Activated CD4-positive, alpha-beta T cell treated with anti-CD3 and anti-CD28 coated beads, Interleukin-2, amount 50 U/mL, for 48 hours (primary cell): ENCODE measurements at regions not wholly inside any gene's neighbourhood (a gene's known extent, or its start where the extent isn't known, plus 50 kb on each side); places are given as distances from the start of the nearest gene placed in this dataset.

Experiments
- DNase-seq, 2 experiments: peaks; one replicate each; pipeline ENCODE4 v3.0.0-alpha.2; 2020

DNA sequence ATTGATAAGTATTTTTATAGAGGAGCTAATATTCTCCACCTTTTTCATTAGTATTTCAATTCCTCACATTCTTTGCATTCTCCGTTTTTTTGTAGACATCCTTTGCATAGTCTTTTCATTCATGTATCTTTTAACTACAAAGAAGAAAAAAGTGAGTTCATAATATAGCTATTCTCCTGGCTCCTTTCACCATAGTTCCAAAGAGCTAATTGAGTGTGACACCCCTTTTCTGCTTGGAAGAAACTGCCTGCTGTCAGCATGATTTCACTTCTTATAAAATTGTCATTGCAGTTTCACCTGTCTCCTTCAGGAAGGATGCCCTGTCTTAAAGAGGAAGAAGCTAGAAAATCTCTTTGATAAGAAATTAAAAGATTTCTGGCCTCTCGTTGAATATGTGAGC lies 991.1 kb downstream of the KCNT2 start:
- no peak for DNase-seq

DNA sequence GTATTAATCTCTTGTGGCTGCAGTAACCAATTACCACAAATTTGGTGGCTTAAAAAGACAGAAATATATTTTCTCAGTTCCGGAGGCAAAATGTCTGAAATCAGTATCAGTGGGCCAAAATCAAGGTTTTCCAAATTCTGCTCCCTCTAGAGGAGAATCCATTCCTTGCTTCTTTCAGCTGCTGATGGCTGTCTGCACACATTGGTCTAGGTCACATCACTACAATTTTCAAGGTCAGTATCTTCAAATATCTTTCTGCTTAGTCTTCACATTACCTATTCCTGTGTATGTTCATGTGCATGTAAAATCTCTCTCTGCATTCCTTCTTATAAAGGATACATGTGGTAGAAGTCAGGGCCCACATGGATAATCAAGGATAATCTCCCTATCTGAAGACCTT lies 999.4 kb downstream of the KCNT2 start:
- no peak for DNase-seq

DNA sequence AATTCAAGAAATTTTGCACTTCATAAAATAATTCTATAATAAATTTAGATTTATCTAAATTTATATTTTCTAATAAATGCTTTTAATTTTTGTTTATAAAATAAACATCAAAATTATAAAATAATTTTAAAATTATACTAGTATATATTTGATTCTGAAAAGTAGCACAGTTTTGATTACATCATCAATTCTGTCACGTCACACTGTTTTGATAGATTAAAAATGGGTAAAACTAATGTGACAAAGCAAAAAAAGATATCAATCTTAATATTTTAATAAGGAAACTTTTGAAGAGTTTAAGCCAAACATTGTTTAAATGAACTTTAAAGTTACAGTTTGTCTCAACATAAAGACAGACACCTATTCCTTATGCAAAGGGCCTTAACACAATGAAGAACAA lies 1001.8 kb downstream of the KCNT2 start:
- no peak for DNase-seq

DNA sequence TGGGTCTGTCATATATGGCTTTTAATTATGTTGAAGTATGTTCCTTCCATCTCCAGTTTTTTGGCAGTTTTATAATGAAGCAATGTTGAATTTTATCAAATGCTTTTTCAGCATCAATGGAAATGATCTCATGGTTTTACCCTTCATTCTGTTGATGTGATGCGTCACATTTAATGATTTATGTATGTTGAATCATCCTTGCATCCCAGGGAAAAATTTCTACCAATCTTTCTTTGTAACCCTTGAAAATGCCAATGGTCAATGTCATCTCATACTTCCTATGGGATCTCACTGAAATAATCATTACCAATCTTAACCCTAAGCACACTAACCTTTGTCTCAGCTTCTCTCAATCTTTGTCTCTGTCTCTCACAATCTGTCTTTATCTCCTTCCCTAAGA lies 1004.0 kb downstream of the KCNT2 start:
- no peak for DNase-seq

DNA sequence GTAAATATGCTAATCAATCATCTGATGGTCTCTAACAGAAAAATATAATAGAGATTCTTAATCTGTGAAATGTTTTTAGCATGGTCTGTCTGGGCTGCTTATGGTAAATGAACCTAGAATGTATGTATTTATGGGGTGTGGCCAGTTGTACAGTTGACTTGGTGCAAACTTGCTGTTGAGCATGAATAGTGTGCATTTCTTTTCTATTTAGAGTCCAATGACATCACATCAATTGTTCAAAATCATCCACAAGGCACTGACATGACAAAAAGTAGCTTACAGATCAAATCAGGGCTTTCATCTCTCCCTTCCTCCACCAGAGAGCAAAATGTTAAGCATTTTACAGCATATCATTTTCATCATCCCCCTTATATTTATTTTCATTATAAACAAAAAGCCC lies 1010.3 kb downstream of the KCNT2 start:
- DNase-seq = no peak

DNA sequence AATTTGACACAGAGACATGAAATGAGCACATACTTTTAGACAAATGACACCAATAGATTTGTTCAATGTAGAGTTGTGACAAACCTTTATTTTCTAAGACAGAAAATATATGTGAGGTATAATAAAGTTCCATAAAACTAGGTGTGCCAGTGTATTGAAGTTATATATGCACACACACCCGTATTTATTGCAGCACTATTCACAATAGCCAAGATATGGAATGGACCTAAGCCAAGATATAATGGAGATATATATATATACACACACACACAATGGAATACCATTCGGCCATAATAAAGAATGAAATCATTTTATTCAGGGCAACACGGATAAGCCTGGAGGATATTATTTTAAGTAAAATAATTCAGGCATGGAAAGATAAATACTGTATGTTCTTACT lies 1013.5 kb downstream of the KCNT2 start:
- no peak for DNase-seq

DNA sequence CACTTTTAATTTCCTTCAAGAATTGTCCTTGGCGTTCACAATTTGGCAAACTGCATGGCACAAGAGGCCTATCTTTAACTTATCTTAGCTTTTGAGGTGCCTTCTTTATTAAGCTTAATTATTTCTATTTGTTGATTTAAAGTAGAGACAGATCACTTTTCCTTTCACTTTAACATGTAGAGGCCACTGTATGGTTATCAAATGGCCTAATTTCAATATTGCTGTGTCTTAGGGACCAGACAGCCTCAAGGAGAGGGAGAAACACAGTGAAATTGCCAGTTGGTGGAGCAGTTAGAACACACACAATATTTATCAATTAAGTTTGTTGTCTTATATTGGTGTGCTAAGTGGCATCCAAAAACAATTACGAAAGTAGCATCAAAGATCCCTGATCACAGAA lies 1013.9 kb downstream of the KCNT2 start:
- no peak for DNase-seq

DNA sequence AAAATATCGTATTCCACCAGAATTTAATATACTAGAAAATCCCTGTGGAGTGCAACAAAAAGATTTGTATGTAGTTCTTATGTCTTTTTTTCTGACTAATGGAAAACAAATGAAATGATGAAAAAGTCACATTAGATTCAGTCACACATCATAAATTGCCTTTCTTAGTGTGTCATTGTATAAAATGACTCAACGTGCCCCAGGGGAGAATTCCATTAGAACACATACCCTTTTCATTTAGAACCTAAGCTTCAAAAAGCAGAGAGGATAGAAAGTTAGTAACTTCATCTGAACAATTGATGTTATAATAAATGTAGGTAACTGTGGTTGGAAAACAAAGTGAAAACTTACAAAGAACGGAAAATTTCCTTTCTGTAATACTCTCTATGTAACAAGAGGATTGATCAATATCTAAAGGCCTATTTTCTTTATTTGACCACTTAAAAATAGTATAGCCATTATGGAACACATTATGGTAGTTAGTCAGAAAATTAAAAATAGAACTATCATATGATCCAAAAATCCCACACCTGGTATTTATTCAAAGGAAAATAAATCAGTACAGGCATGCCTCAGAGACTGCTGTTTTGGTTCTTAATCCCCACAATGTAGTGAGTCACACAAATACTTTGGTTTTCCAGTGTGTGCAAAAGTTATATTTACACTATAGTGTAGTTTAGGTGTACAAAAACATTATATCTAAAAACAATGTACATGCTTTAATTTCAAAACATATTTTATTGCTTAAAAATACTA lies 1016.1 kb downstream of the KCNT2 start:
- DNase-seq = no peak

DNA sequence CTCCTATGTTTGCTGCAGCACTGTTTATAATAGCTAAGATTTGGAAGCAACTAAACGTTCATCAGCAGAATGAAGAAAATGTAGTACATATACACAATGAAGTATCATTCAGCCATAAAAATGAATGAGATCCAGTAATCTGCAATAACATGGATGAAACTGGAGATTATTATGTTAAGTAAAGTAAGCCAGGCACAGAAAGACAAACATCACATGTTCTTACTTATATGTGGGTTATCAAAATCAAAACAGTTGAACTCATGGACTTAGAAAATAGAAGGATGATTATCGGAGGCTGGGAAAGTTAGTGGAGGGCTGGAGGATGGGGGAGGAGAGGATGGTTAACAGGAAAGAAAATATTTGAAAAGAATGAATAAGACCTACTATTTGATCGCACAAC lies 1017.6 kb downstream of the KCNT2 start:
- no peak for DNase-seq

DNA sequence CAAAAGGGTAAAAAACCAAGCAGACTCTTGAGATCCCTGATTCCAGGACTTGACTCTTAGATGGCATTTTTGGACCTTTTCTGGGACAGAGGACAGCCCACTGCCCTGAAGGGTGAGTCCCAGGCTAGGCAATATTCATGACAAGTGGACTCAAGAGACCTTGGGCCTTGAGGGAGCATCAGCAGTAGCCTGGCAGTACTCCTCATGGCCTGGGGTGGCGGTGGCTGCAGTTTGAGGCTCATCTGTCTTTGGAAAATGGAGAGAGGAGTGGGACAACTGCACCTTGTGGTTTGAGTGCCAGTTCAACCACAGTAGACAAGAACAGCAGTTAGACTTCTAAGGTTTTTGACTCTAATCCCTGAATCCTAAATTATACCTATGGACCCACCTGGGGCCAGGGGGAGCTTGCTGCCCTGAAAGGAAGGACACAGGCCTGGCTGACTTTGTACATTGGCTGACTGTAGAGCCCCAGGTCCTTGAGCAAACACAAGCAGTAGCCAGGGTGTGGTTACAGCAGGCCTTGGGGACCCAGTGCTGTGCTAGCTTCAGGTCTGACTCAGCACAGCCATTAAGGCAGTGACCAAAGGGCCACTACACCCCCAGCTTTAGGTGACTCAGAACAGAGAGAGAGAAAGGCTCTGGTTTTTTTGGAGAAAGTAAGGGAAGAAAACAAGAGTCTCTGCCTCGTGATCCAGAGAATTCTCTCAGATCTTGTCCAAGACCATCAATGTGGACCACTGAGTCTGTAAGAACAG lies 1023.2 kb downstream of the KCNT2 start:
- DNase-seq = no peak

DNA sequence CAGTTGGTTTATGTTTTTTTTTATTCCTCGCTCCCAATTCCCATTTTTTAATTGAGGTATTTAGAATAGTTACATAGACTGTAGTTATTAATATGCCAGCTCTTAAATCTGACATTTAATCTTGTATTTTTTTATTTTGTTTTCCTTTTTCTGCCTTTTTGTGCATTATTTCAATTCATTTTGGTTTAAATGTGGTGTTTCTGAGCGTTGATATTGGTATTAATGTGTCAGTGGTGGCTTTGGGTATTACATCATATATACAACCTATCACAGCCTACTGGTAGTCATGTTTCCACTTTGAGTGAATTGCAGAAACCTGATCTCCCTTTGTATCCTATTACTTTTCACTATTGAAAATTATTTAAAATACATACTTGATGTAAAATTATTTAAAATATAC lies 1027.3 kb downstream of the KCNT2 start:
- no peak for DNase-seq

DNA sequence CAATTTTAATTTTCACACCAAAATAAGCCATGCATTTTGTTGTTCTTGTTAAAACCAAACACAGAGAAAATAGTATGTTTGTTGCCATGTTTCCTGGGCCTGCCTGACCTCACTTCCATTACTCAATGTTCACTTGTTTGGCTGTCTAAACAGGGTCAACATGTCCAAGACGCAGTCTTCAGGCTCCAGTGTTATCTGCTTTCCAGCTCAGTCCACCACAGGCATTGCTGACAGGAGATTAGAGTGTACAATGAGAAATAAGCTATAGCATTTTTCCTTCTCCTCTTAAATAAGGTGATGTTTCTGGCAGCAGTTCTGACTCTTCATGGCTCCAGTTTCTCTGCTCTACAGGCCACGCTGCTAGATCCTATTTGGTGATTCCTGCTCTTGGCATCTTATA lies 1030.5 kb downstream of the KCNT2 start:
- DNase-seq = no peak

DNA sequence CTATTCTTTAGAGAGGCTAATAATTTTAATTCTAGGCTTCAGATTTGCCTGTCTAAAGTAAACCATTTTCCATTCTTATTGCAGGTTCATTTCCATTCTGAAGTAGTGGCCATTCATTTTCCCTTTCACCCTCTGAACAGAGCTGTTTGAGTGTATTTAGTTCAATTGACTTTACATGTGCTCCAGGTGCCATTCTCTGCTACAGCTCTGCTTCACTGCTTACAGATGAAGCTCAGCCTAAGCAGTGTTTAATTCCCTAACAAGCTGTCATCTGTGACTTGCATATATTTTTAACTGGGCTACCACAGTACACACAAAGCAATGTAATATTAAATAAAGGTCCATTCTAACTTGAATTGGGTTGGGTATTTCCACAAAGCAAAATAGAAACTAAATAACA lies 1031.6 kb downstream of the KCNT2 start:
- no peak for DNase-seq

DNA sequence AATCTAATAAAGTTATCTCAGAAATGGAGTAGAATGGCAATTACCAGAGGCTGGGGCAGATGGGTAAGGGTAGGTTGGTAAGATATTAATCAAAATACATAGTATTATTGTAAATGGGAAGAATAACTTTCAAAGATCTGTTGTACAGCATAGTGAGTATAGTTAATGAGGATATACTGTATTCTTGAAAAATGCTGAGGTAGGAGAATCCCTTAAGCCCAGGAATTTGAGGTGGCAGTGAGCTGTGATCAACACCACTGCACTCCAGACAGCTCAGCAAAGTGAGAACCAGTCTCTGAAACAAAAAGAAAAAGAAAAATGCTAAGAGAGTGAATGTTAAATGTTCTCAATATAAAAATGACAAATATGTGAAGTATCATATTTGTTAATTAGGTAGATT lies 1033.7 kb downstream of the KCNT2 start:
- DNase-seq = no peak

DNA sequence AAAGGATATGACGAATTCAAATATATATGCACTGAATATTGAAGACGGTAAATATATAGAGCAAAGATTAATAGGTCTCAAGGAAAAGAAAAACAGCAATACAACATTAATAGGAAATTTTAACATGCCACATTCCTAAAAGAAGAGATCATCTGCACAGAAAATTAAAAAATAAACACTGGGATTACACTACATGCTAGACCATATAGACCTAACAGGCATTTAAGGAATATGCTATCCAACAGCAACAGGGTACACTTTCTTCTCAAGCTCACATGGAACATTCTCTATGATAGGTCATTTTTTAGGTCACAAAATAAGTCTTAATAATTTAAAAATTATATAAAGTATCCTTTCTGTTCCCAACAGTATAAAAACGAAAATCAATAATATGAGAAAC lies 1038.3 kb downstream of the KCNT2 start:
- DNase-seq = no peak

DNA sequence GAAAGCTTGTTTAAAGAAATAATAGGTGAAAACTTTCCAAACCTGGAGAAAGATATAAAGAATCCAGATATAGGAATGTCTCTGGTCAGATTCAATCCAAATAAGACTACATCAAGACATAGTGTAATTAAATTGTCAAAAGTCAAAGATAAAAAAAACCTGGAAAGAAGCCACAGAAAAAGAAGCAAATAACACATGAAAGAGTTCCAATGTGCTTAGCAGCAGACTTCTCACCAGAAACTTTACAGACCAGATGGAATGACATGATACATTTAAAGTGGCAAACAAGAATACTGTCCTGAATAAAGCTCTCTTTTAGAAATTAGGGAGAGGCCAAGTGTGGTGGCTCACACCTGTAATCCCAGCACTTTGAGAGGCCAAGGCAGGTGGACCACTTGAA lies 1039.9 kb downstream of the KCNT2 start:
- DNase-seq = no peak

DNA sequence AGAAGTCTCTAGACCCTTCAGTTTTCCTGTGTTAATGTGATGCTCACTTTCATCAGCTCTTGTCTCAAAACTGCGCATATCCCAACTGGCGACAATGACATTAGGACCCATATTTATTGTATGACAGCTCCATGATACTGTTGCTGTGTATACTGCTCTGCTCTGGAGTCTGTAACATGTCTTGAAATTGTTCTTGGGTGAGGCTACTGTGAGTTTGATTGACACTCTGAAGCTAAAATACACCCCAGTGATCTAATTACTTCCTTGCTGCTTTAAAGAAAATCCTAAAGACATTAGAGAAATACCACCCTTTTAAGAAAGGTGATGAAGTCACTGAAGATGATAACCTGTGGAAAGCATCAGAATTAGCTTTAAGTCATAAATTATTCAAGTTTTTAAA lies 1046.2 kb downstream of the KCNT2 start:
- DNase-seq = no peak

DNA sequence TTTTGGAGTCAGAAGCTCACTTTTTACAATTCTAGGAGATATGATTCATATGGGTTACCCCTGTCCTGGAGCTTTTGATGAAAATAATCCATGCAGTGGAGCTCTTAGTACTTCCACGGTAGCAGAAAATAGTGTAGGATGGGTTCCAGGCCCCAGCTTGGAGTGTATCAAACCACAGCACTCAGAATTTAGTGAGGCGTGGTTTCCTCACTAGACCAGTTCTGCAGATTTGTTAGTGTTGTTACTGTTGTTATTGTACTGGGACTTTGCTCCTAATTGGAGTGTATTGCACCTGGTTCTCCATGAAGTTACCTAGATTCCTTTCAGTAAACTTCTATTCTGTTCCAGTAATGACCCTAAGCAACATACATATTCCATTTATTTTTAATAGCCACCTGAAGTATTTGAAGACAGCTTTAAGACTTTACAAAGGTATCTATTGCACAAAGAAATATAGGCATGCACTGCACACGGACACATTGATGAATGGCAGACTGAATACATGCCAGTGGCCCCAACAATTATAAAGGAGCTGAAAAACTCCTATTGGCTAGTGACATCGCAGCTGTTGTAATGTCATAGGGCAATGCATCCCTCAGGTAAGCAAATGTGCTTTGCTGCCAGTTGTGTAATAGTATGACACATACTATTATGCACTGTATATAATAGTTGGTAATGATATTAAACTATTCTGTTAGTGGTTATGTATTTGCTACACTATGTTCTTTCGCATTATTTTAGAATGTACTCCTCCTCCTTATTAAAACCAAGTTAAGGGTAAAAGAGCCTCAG lies 1058.0 kb downstream of the KCNT2 start:
- no peak for DNase-seq

DNA sequence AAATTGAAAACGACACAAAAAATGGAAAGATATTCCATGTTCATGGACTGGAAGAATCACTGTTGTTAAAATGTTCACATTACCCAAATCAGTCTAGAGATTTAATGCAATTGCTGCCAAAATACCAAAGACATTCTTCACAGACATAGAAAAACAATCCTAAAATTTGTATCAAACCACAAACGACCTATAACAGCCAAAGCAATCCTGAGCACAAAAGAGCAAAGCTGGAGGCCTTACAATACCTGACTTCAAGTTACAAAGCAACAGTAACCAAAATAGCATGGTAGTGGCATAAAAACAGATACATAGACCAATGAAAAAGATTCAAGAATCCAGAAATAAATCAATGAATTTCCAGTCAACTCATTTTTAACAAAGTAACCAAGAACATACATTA lies 1077.3 kb downstream of the KCNT2 start:
- DNase-seq = no peak

DNA sequence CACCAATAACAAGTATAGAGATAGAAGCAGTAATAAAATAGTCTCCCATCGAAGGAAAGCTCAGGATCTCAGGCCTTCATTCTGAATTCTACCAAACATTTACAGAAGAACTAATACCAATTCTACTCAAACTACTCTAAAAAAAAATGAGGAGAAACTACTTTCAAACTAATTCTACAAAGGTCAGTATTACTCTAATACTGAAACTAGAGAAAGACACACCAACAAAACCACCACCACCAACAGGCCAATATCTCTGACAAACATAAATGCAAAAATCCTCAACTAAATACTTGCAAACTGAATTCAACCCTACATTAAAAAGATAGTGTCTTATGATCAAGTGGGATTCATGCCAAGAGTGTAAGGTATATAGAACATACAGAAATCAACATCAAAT lies 1078.4 kb downstream of the KCNT2 start:
- no peak for DNase-seq

DNA sequence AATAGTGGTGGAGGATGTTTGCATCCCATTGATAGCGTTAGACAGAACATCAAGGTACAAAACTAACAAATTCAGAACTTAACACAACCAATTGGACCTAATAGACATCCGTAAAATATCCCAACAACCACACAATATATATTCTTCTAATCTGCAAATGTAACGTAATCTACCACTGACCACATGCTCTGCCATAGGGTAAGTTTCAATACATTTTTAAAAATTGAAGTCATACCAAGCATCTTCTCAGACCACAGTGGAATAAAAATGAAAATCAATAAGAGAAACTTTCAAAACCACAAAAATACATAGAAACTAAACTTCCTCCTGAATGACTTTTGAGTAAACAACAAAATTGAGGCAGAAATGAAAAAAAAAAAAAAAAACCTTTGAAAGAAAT lies 1087.5 kb downstream of the KCNT2 start:
- no peak for DNase-seq

DNA sequence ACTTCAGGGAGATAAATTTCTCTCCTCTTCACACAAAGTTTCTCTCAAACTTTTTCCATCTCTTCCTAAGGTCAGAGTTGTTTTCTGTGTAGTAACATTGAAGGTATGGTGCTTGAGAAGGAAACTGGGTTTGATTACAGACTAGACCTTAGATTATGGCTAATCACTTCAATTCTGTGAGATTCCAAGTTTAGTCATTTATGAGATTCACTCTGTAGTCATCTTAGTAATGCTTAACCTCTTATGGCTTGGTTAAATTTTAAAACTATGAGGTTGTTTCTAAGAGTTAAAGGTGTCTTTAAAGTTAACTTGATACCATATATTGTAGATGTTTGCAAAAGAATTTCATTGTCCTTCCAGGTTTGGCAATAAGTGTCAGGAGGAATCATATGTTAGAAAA lies 1092.2 kb downstream of the KCNT2 start:
- DNase-seq = no peak

DNA sequence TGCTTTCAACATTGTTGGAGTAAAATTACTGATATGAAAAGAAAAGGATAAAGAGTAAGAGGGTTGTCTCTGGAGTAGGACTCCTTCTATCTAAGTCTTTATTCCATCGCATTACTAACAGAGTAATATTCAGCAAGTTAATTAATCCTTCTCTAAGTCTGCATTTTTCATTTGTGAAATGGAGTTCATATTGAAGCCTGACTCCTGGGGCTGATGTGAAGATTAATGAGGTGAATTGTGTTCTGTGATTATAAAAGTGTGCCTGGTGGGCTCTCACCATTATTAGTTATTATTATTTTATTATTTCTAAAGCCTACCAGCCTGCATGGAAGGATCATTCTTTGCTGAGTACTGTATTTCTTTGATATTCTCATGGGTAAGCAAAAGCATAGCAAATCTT lies 1096.7 kb downstream of the KCNT2 start:
- no peak for DNase-seq

DNA sequence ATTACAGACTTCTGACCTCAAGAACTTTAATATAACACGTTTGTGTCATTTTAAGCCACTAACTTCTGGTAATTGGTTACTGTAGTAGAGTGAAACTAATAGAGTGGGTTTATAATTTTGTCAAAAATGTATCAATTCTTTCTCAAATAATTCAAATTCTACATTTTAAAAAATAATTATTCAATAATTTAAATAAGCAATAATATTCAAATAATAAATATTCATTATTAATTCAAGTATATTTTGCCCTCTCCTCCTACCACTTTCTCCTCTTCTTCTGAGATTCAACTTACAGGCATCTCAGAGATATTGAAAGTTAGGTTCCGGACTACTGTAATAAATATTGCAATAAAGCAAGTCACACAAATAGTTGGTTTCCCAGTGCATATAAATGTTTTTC lies 1107.1 kb downstream of the KCNT2 start:
- no peak for DNase-seq
